Thoracic aorta (tissue), 2 donors: ENCODE measurements at regions not wholly inside any gene's neighbourhood (a gene's known extent, or its start where the extent isn't known, plus 50 kb on each side); places are given as distances from the start of the nearest gene placed in this dataset.
"Not testable (repeated sequence)": the region's sequence is repeated elsewhere in the genome, so short reads cannot be mapped to it uniquely, and the experiment has no call there.

Source experiments
- ATAC-seq: fragments of 150-250 bp; one replicate; pipeline ENCODE4 v1.8.0; 2017; ENCODE audit warnings: low read depth; ENCODE audit not compliant: insufficient number of reproducible peaks, low FRiP score
- DNase-seq: peaks from one replicate; pipeline ENCODE4 v3.0.0-alpha.2; 2020; ENCODE audit warnings: low spot score
- H3K27ac ChIP-seq, 2 donors: fragments of 200-600 bp; sonication (generic); 1 replicate in 1 of 2; 2 replicates in 1 of 2; pipeline ENCODE4 v1.5.1; 2016; ENCODE audit warnings: mild to moderate bottlenecking in 2 of 2, moderate library complexity in 2 of 2
- H3K27me3 ChIP-seq: fragments of 200-600 bp; sonication (generic); replicated peaks from 2 replicates; pipeline ENCODE4 v1.6.0; 2016; ENCODE audit warnings: mild to moderate bottlenecking; ENCODE audit not compliant: insufficient read depth
- H3K36me3 ChIP-seq: fragments of 200-600 bp; sonication (generic); one replicate; pipeline ENCODE4 v1.5.1; 2016
- H3K4me1 ChIP-seq, 2 donors: fragments of 200-600 bp; sonication (generic); 1 replicate in 1 of 2; 2 replicates in 1 of 2; pipeline versions ENCODE4 v1.5.1 to v1.6.0; 2016; ENCODE audit warnings: low read depth in 2 of 2, mild to moderate bottlenecking in 1 of 2; ENCODE audit not compliant: control insufficient read depth in 1 of 2
- H3K4me3 ChIP-seq: fragments of 200-600 bp; sonication (generic); 2 replicates; pipeline ENCODE4 v1.5.1; 2016; ENCODE audit warnings: mild to moderate bottlenecking
- H3K9me3 ChIP-seq: fragments of 200-600 bp; sonication (generic); 2 replicates; pipeline ENCODE4 v1.5.1; 2016
- CTCF ChIP-seq: fragments of 200-600 bp; sonication (generic); IDR thresholded peaks from one replicate; pipeline ENCODE4 v1.5.1; 2019; ENCODE audit warnings: antibody characterized with exemption

GRCh38 chr13:48826039-48826438 is 149.7 kb upstream of the FNDC3A start:
- ATAC-seq (no peak), DNase-seq (no peak)
- Histone ChIP-seq H3K36me3 (no peaks in the 10 kb centered on the region), H3K4me3 (no peak overlapping the region), H3K27me3 (no peaks in the 10 kb centered on the region), H3K4me1 (peaks cover 0 to 5% of the 10 kb centered on the region in 2 donors), H3K27ac (no peak overlapping the region), H3K9me3 (peaks cover 9% of the 10 kb centered on the region)
- no peak for TF ChIP-seq CTCF

- not testable (repeated sequence) for H3K9me3 ChIP-seq, H3K4me1 ChIP-seq
Observed at GRCh38 chr13:48826922-48827454, 148.7 kb upstream of the FNDC3A start.

GRCh38 chr13:48827709-48828108 is 148.0 kb upstream of the FNDC3A start:
- TF ChIP-seq CTCF = no peak
- Histone ChIP-seq H3K4me3 (no peak overlapping the region), H3K36me3 (no peaks in the 10 kb centered on the region), H3K27ac (no peak overlapping the region), H3K27me3 (no peaks in the 10 kb centered on the region), H3K9me3 (peaks cover 9% of the 10 kb centered on the region), H3K4me1 (no peaks in the 10 kb centered on the region)
- ATAC-seq (no peak), DNase-seq (no peak)

More at GRCh38 chr13:48826922-48827454, 148.7 kb upstream of the FNDC3A start:
- not testable (repeated sequence) for H3K36me3 ChIP-seq, H3K27me3 ChIP-seq, ATAC-seq, H3K4me3 ChIP-seq, DNase-seq, H3K27ac ChIP-seq

GRCh38 chr13:48828962-48829411 is 146.7 kb upstream of the FNDC3A start:
- H3K27me3 ChIP-seq = no peaks in the 10 kb centered on the region
- ATAC-seq (no peak), DNase-seq (no peak)
- H3K9me3 ChIP-seq = peaks cover 9% of the 10 kb centered on the region
- H3K36me3 ChIP-seq = no peaks in the 10 kb centered on the region
- no peak overlapping the region for H3K4me3 ChIP-seq
- no peaks in the 10 kb centered on the region for H3K4me1 ChIP-seq
- TF ChIP-seq CTCF = no peak
- H3K27ac ChIP-seq = no peak overlapping the region

- Histone ChIP-seq H3K27ac (no peak overlapping the region), H3K4me1 (no peaks in the 10 kb centered on the region), H3K36me3 (no peaks in the 10 kb centered on the region), H3K4me3 (no peak overlapping the region), H3K27me3 (no peaks in the 10 kb centered on the region), H3K9me3 (peaks cover 9% of the 10 kb centered on the region)
- TF ChIP-seq CTCF = no peak
- no peak for ATAC-seq
- DNase-seq = no peak
Observed at GRCh38 chr13:48829536-48829935, 146.2 kb upstream of the FNDC3A start.

- no peak overlapping the region for H3K27ac ChIP-seq
- TF ChIP-seq CTCF = no peak
- H3K27me3 ChIP-seq = no peaks in the 10 kb centered on the region
- peaks cover 9% of the 10 kb centered on the region for H3K9me3 ChIP-seq
- no peaks in the 10 kb centered on the region for H3K4me1 ChIP-seq
- DNase-seq (no peak), ATAC-seq (no peak)
- no peak overlapping the region for H3K4me3 ChIP-seq
- H3K36me3 ChIP-seq = no peaks in the 10 kb centered on the region
Observed at GRCh38 chr13:48831248-48831647, 144.5 kb upstream of the FNDC3A start.
